ENCODE measurements at regions not wholly inside any gene's neighbourhood (a gene's known extent, or its start where the extent isn't known, plus 50 kb on each side); places are given as distances from the start of the nearest gene placed in this dataset.

- POLR2A ChIA-PET = no interaction called here
- BruUV-seq (replicated peaks) = no TSS peak
- TF ChIP-seq POLR2AphosphoS5 (IDR thresholded peaks at IDR 0.05; ENCODE audit: low read depth, low read length) (no peak), TCF7L2 (IDR thresholded peaks at IDR 0.05; ENCODE audit: low read depth, low read length) (no peak), CTCF (IDR thresholded peaks at IDR 0.05) (no peak), SIN3A (IDR thresholded peaks at IDR 0.05; ENCODE audit: borderline replicate concordance, insufficient read depth, low read depth, low read length) (no peak)
- TF ChIP-seq, protein P1, sequence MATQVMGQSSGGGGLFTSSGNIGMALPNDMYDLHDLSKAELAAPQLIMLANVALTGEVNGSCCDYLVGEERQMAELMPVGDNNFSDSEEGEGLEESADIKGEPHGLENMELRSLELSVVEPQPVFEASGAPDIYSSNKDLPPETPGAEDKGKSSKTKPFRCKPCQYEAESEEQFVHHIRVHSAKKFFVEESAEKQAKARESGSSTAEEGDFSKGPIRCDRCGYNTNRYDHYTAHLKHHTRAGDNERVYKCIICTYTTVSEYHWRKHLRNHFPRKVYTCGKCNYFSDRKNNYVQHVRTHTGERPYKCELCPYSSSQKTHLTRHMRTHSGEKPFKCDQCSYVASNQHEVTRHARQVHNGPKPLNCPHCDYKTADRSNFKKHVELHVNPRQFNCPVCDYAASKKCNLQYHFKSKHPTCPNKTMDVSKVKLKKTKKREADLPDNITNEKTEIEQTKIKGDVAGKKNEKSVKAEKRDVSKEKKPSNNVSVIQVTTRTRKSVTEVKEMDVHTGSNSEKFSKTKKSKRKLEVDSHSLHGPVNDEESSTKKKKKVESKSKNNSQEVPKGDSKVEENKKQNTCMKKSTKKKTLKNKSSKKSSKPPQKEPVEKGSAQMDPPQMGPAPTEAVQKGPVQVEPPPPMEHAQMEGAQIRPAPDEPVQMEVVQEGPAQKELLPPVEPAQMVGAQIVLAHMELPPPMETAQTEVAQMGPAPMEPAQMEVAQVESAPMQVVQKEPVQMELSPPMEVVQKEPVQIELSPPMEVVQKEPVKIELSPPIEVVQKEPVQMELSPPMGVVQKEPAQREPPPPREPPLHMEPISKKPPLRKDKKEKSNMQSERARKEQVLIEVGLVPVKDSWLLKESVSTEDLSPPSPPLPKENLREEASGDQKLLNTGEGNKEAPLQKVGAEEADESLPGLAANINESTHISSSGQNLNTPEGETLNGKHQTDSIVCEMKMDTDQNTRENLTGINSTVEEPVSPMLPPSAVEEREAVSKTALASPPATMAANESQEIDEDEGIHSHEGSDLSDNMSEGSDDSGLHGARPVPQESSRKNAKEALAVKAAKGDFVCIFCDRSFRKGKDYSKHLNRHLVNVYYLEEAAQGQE (IDR thresholded peaks at IDR 0.05; ENCODE audit: insufficient read depth in 1 of 2, low read depth in 2 of 2, low read length in 1 of 2) = no peak
- in situ Hi-C loops (cut with HindIII; ENCODE audit: low pct_unique_long_range_greater_than_20kb, low sequenced_read_pairs) = no loop called here
- intact Hi-C loops (cut with micrococcal nuclease; ENCODE audit: unreplicated experiment) = no loop called here
- DNase-seq (ENCODE audit: low read depth, low spot score) (no peak), ATAC-seq (no peak)
- Histone ChIP-seq H3K27ac (ENCODE audit: low read length) (no peak overlapping the region), H3K36me3 (ENCODE audit: control insufficient read depth, insufficient read depth, low read length) (no peaks in the 10 kb centered on the region), H3K27me3 (ENCODE audit: control insufficient read depth, insufficient read depth, low read length) (no peaks in the 10 kb centered on the region), H3K4me1 (ENCODE audit: control insufficient read depth, insufficient read depth, low read length) (no peaks in the 10 kb centered on the region), H3K9me3 (ENCODE audit: control insufficient read depth, insufficient read depth, low read depth, low read length) (no peaks in the 10 kb centered on the region), H3K4me3 (ENCODE audit: low read depth in 2 of 2, low read length in 2 of 2) (no peak overlapping the region)
- CTCF ChIA-PET = no interaction called here
Measured at GRCh38 chr4:117664706-117665444, 369.4 kb upstream of the NDST3 start.

- no peak for ATAC-seq
- TF ChIP-seq TCF7L2 (IDR thresholded peaks at IDR 0.05; ENCODE audit: low read depth, low read length) (no peak), SIN3A (IDR thresholded peaks at IDR 0.05; ENCODE audit: borderline replicate concordance, insufficient read depth, low read depth, low read length) (no peak), POLR2AphosphoS5 (IDR thresholded peaks at IDR 0.05; ENCODE audit: low read depth, low read length) (no peak), CTCF (IDR thresholded peaks at IDR 0.05) (no peak)
- TF ChIP-seq, protein P1 (IDR thresholded peaks at IDR 0.05; ENCODE audit: insufficient read depth in 1 of 2, low read depth in 2 of 2, low read length in 1 of 2) = no peak
- Histone ChIP-seq H3K36me3 (ENCODE audit: control insufficient read depth, insufficient read depth, low read length) (no peaks in the 10 kb centered on the region), H3K27ac (ENCODE audit: low read length) (no peak overlapping the region), H3K4me1 (ENCODE audit: control insufficient read depth, insufficient read depth, low read length) (no peaks in the 10 kb centered on the region), H3K4me3 (ENCODE audit: low read depth in 2 of 2, low read length in 2 of 2) (no peak overlapping the region), H3K9me3 (ENCODE audit: control insufficient read depth, insufficient read depth, low read depth, low read length) (no peaks in the 10 kb centered on the region), H3K27me3 (ENCODE audit: control insufficient read depth, insufficient read depth, low read length) (no peaks in the 10 kb centered on the region)
- CTCF ChIA-PET = no interaction called here
- no TSS peak for BruUV-seq (replicated peaks)
- intact Hi-C loops (cut with micrococcal nuclease; ENCODE audit: unreplicated experiment) = no loop called here
- no peak for DNase-seq (ENCODE audit: low read depth, low spot score)
- POLR2A ChIA-PET = no interaction called here
- in situ Hi-C loops (cut with HindIII; ENCODE audit: low pct_unique_long_range_greater_than_20kb, low sequenced_read_pairs) = no loop called here
Measured at GRCh38 chr4:117676153-117676552, 358.1 kb upstream of the NDST3 start.
